GM12878 (cell line): ENCODE measurements at regions not wholly inside any gene's neighbourhood (a gene's known extent, or its start where the extent isn't known, plus 50 kb on each side); places are given as distances from the start of the nearest gene placed in this dataset.

Source experiments
- ATF2 ChIP-seq: IDR thresholded peaks from 2 replicates; pipeline ENCODE4 v1.6.1; 2012; ENCODE audit warnings: low read length, inconsistent platforms
- ATF7 ChIP-seq: fragments of 450-650 bp; IDR thresholded peaks from 2 replicates; pipeline ENCODE4 v1.6.1; 2016; ENCODE audit warnings: low read depth, mild to moderate bottlenecking
- CTCF ChIP-seq, 3 experiments: IDR thresholded peaks in 2 of 3; conservative IDR thresholded peaks in 1 of 3; 2 replicates each; pipeline ENCODE4 v1.5.1; 2011; ENCODE audit warnings: low read depth in 3 of 3, low read length in 3 of 3, mild to moderate bottlenecking in 3 of 3, control low read depth in 2 of 3, moderate library complexity in 2 of 3, inconsistent platforms in 1 of 3, mixed read lengths in 1 of 3; ENCODE audit not compliant: control insufficient read depth in 2 of 3, insufficient read depth in 1 of 3; ENCODE audit errors: extremely low read depth in 1 of 3
- JUND ChIP-seq: IDR thresholded peaks from 2 replicates; pipeline ENCODE4 v1.6.1; 2012; ENCODE audit warnings: low read depth, mild to moderate bottlenecking, low read length, improper control_type of control experiment, moderate library complexity
- POLR2AphosphoS5 ChIP-seq: IDR thresholded peaks from 2 replicates; pipeline ENCODE4 v1.6.1; 2011; ENCODE audit warnings: mild to moderate bottlenecking, low read length, inconsistent platforms

DNA sequence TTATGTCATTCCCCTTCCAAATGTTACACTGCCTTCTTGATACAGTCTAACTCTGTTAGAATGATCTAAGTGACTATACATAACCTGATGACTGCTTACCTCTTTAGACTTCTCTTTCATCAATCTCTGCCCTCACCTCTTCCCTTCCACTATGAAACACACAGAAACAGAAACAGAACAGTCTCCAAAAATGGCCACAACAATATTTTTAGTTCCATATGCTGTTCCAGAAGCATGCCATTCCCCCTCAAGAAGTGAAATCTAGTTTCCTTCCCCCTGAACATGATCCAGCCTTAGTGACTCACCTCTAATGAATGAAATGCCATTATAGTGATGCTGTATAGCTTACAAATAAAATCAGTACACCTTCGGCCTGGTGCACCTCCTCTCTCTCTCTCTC lies 229.3 kb upstream of the TENT5A start:
- TF ChIP-seq POLR2AphosphoS5 (no peak), JUND (no peak), ATF2 (no peak), CTCF (IDR thresholded peaks at IDR 0.05 in 2 of 3, conservative IDR thresholded peaks at IDR 0.05 in 1 of 3; ENCODE audit: control insufficient read depth in 2 of 3, extremely low read depth in 1 of 3, insufficient read depth in 1 of 3, low read depth in 3 of 3, low read length in 3 of 3) (no peak), ATF7 (no peak)
